ENCODE measurements at regions not wholly inside any gene's neighbourhood (a gene's known extent, or its start where the extent isn't known, plus 50 kb on each side); places are given as distances from the start of the nearest gene placed in this dataset.

DNA sequence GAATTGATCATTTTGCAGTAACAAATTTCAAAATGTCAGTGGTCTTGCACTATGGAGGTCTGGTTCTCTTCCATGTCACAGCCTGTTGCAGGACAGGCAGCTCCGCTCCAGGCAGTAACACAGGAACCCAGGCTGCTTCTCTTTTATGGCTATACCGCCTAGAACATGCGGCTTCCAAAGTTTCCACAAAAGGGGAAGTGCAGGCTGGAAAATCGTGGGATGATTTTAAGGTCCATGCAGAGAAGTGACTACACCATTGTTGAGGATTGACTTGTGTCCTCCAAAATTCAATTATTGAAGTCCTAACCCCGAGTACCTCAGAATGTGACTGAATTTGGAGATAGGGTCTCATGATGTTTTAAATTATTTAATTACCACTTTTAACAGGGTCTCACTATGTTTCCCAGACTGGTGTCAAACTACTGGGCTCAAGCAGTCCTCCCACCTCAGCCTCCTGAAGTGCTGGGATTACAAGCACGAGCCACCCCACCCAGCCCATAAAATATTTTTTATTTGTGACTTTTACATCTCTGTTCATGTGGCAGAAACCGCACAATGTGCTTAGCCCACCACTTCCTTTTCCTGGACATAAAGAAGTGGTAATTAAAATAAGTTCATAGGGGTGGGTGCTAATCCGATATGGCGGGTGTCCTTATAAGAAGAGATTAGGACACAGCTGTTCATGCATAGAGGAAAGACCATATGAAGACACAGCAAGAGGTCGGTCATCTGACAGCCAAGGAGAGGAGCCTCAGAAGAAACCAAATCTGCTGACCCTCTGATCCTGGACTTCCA lies 279.2 kb upstream of the RPL38 start:
- H3K27me3 ChIP-seq (ENCODE audit: low read depth), result no peaks in the 10 kb centered on the region
- ATAC-seq, result no peak
- intact Hi-C loops (cut with DNase I), result no loop called here
- H3K9me3 ChIP-seq, result peaks cover 18% of the 10 kb centered on the region
- H3K4me3 ChIP-seq, result no peak overlapping the region
- TF ChIP-seq, protein P1, sequence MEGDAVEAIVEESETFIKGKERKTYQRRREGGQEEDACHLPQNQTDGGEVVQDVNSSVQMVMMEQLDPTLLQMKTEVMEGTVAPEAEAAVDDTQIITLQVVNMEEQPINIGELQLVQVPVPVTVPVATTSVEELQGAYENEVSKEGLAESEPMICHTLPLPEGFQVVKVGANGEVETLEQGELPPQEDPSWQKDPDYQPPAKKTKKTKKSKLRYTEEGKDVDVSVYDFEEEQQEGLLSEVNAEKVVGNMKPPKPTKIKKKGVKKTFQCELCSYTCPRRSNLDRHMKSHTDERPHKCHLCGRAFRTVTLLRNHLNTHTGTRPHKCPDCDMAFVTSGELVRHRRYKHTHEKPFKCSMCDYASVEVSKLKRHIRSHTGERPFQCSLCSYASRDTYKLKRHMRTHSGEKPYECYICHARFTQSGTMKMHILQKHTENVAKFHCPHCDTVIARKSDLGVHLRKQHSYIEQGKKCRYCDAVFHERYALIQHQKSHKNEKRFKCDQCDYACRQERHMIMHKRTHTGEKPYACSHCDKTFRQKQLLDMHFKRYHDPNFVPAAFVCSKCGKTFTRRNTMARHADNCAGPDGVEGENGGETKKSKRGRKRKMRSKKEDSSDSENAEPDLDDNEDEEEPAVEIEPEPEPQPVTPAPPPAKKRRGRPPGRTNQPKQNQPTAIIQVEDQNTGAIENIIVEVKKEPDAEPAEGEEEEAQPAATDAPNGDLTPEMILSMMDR (IDR thresholded peaks at IDR 0.05), result no peak
- H3K4me1 ChIP-seq, result no peaks in the 10 kb centered on the region
- no peak for DNase-seq
- H3K36me3 ChIP-seq, result no peaks in the 10 kb centered on the region
- no peak overlapping the region for H3K27ac ChIP-seq

DNA sequence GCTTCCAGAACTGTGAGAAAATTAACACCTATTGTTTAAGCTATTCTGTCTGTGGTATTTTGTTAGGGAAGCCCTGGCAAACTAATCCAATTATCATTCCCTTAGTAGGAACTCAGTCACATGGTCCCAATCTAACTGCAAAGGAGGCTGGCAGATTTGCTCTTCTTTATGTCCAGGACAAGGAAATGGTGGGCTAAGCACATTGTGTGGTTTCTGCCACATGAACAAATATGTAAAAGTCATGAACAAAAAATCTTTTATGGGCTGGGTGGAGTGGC lies 278.6 kb upstream of the RPL38 start:
- no peak for ATAC-seq
- intact Hi-C loops (cut with DNase I), result no loop called here
- no peak for DNase-seq

DNA sequence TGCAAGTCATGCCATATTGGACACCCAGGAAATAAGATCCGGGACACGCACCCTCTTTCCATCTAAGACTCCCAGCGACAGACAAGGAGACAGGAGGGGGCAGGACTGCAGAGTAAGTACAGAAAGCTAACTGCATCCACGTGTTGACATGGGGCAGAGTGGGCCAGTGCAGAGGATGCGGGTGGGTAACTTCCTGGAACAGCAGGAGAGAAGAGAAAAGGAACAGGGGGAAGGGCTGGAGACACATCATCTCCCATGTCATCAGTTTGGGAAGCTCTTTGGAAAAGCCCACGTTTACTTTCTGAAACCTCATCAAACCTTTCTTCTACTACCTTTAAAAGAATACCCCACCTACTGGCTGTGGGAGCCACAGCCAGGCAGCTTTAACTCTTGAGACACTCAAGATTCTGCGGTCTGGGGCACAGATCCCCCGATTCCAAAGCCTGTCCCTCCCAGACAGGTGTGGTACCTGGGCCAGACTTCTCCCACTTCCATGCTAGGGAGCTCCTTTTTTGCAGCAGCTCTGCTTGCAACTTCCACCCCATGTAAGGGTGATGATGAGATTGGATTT lies 273.5 kb upstream of the RPL38 start:
- no peaks in the 10 kb centered on the region for H3K4me1 ChIP-seq
- no peaks in the 10 kb centered on the region for H3K36me3 ChIP-seq
- no peak for DNase-seq
- no peaks in the 10 kb centered on the region for H3K9me3 ChIP-seq
- TF ChIP-seq, protein P1 (IDR thresholded peaks at IDR 0.05), result no peak
- intact Hi-C loops (cut with DNase I), result no loop called here
- peaks cover 8% of the 10 kb centered on the region for H3K27me3 ChIP-seq (ENCODE audit: low read depth)
- no peak overlapping the region for H3K27ac ChIP-seq
- ATAC-seq, result no peak
- H3K4me3 ChIP-seq, result no peak overlapping the region

More for the DNA sequence above, 278.6 kb upstream of the RPL38 start:
- Histone ChIP-seq H3K9me3 (peaks cover 18% of the 10 kb centered on the region), H3K4me3 (no peak overlapping the region), H3K27ac (no peak overlapping the region), H3K4me1 (no peaks in the 10 kb centered on the region), H3K27me3 (ENCODE audit: low read depth) (peaks cover 2% of the 10 kb centered on the region), H3K36me3 (no peaks in the 10 kb centered on the region)
- TF ChIP-seq, protein P1 (IDR thresholded peaks at IDR 0.05), result no peak

DNA sequence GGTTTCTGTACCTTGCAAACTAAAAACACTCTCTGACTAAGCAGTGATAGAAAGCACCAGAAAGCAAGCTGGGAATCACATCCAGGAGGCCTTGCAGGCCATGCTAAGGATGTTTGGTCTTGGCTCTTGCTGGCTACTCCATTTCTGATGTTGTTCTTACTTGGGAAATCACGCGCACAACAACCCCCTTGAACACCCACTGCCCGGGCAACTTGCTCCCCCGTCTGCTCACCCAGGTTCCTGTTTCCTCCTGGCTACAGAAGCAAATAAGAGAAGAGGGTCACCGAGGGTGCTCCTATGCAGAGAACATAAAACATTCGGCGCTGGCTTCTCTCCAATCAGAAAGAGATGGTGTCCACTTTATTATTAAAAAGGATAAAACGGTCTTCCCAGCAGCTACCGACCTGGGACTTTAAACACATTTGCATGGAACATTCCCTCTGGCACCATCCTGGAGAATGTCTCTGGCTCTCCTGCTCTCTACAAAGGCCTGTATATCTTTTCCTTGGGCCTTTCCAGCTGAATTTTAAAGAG lies 271.2 kb upstream of the RPL38 start:
- DNase-seq (no peak), ATAC-seq (no peak)
- Histone ChIP-seq H3K9me3 (no peaks in the 10 kb centered on the region), H3K4me1 (no peaks in the 10 kb centered on the region), H3K4me3 (no peak overlapping the region), H3K27me3 (ENCODE audit: low read depth) (peaks cover 8% of the 10 kb centered on the region), H3K36me3 (no peaks in the 10 kb centered on the region), H3K27ac (no peak overlapping the region)
- intact Hi-C loops (cut with DNase I), result no loop called here
- TF ChIP-seq, protein P1 (IDR thresholded peaks at IDR 0.05), result no peak

DNA sequence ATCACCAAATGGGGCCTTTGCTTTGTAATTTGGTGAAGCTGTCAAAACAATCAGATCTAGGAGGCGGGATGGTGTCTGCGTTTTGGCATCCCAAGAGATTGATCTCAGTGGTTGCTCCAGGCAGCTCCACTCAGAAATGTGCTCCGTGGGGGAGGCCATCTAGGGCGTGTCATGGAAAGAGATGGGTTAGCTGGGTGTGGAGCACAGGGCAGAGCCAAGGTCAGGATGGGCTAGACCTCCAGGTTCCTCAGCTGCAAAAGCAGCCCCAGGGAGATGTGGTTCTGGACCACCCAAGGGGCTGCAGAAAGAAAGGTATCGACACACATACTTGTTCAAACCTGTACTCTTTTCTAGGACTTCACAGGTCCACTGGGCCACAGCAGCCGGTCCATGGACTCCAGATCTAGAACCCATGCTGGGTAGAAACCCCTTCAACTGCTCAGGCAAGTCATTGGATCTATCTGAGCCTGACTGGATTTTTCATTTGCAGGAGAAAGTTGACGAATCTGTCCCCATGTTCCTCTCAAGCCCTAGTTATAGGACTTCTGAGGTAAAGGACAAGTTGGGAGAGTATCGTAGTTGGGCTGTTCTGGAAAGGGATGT lies 270.2 kb upstream of the RPL38 start:
- TF ChIP-seq, protein P1 (IDR thresholded peaks at IDR 0.05), result no peak
- intact Hi-C loops (cut with DNase I), result no loop called here
- no peak overlapping the region for H3K4me3 ChIP-seq
- ATAC-seq, result no peak
- H3K36me3 ChIP-seq, result no peaks in the 10 kb centered on the region
- no peaks in the 10 kb centered on the region for H3K9me3 ChIP-seq
- H3K27me3 ChIP-seq (ENCODE audit: low read depth), result peaks cover 8% of the 10 kb centered on the region
- H3K27ac ChIP-seq, result no peak overlapping the region
- no peak for DNase-seq
- H3K4me1 ChIP-seq, result no peaks in the 10 kb centered on the region
